GM12878 (cell line): ENCODE measurements at regions not wholly inside any gene's neighbourhood (a gene's known extent, or its start where the extent isn't known, plus 50 kb on each side); places are given as distances from the start of the nearest gene placed in this dataset.

Source experiments
- CEBPZ ChIP-seq: fragments of 150-350 bp; IDR thresholded peaks from 2 replicates; pipeline ENCODE4 v1.6.1; 2016; ENCODE audit warnings: low read depth, low read length
- POLR2AphosphoS2 ChIP-seq: IDR thresholded peaks from 2 replicates; pipeline ENCODE4 v1.6.1; 2011; ENCODE audit warnings: low read depth, mild to moderate bottlenecking, low read length, improper control_type of control experiment, moderate library complexity
- RB1 ChIP-seq: fragments of 450-650 bp; formaldehyde crosslinking; IDR thresholded peaks from 2 replicates; pipeline ENCODE4 v1.6.1; 2017; ENCODE audit warnings: mild to moderate bottlenecking, borderline replicate concordance
- TF ChIP-seq, protein P1 (sequence below), 3 experiments: IDR thresholded peaks in 2 of 3; conservative IDR thresholded peaks in 1 of 3; 2 replicates each; pipeline ENCODE4 v1.5.1; 2011; ENCODE audit warnings: low read depth in 3 of 3, low read length in 3 of 3, mild to moderate bottlenecking in 3 of 3, control low read depth in 2 of 3, moderate library complexity in 2 of 3, inconsistent platforms in 1 of 3, mixed read lengths in 1 of 3; ENCODE audit not compliant: control insufficient read depth in 2 of 3, insufficient read depth in 1 of 3; ENCODE audit errors: extremely low read depth in 1 of 3

DNA sequence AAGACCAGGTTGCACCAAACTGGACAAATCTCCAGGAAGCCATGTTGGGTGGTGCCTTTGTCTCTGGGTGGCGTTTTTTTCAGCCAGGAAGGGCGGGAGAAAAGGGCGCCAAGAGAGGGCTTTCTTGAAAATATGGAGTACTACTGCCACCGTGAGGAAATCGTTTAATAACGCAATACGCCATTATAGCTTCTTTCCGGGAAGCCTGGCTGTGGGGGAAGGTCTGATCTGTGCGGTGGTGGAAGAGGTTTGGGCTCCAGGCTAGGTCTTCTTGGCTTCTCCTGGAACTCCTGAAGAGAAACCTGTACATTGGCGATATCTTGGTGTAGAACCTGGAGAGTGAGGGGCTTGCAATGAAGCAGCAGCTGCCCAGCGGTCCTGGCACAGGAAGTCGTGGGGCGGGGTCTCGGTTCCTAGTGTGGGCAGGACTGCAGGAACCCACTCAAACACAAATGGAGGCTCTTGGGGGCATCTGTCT, 202.7 kb downstream of the OR13H1 start:
- no peak for TF ChIP-seq RB1
- TF ChIP-seq CEBPZ, result no peak
- TF ChIP-seq POLR2AphosphoS2, result no peak
- TF ChIP-seq, protein P1, sequence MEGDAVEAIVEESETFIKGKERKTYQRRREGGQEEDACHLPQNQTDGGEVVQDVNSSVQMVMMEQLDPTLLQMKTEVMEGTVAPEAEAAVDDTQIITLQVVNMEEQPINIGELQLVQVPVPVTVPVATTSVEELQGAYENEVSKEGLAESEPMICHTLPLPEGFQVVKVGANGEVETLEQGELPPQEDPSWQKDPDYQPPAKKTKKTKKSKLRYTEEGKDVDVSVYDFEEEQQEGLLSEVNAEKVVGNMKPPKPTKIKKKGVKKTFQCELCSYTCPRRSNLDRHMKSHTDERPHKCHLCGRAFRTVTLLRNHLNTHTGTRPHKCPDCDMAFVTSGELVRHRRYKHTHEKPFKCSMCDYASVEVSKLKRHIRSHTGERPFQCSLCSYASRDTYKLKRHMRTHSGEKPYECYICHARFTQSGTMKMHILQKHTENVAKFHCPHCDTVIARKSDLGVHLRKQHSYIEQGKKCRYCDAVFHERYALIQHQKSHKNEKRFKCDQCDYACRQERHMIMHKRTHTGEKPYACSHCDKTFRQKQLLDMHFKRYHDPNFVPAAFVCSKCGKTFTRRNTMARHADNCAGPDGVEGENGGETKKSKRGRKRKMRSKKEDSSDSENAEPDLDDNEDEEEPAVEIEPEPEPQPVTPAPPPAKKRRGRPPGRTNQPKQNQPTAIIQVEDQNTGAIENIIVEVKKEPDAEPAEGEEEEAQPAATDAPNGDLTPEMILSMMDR (IDR thresholded peaks at IDR 0.05 in 2 of 3, conservative IDR thresholded peaks at IDR 0.05 in 1 of 3; ENCODE audit: control insufficient read depth in 2 of 3, extremely low read depth in 1 of 3, insufficient read depth in 1 of 3, low read depth in 3 of 3, low read length in 3 of 3), result peak; percentile 28 to 62 (median 41); a peak in 4 of 6 replicates
